Testis (tissue), 2 donors: ENCODE measurements at regions not wholly inside any gene's neighbourhood (a gene's known extent, or its start where the extent isn't known, plus 50 kb on each side); places are given as distances from the start of the nearest gene placed in this dataset.
"Not testable (repeated sequence)": the region's sequence is repeated elsewhere in the genome, so short reads cannot be mapped to it uniquely, and the experiment has no call there.

Experiments used
- DNase-seq: peaks from one replicate; pipeline ENCODE4 v3.0.0-alpha.2; 2019
- H3K27ac ChIP-seq, 2 donors: fragments of 200-600 bp; sonication (generic); one replicate each; pipeline ENCODE4 v1.5.1; 2019
- H3K27me3 ChIP-seq: fragments of 200-600 bp; sonication (generic); one replicate; pipeline ENCODE4 v1.5.1; 2019
- H3K36me3 ChIP-seq: fragments of 200-600 bp; sonication (generic); one replicate; pipeline ENCODE4 v1.5.1; 2017; ENCODE audit warnings: low read depth; ENCODE audit errors: missing control alignments
- H3K4me1 ChIP-seq: fragments of 200-600 bp; sonication (generic); one replicate; pipeline ENCODE4 v1.5.1; 2019
- H3K4me3 ChIP-seq, 2 donors: fragments of 200-600 bp; sonication (generic); one replicate each; pipeline ENCODE4 v1.5.1; 2017 to 2019
- H3K9me3 ChIP-seq: fragments of 200-600 bp; sonication (generic); one replicate; pipeline ENCODE4 v1.5.1; 2017
- POLR2A ChIP-seq: fragments of 450-650 bp; IDR thresholded peaks from one replicate; pipeline ENCODE4 v1.6.1; 2017; ENCODE audit warnings: antibody characterized with exemption, mild to moderate bottlenecking, moderate library complexity
- WGBS, 2 donors: methylation state at CpG; one replicate each; pipeline ENCODE4 v1.1.5; 2018; 5-methylcytosine and 5-hydroxymethylcytosine counted together
- intact Hi-C: fragments of 100-400 bp; cut with DNase I; formaldehyde crosslinking; loops from one replicate; pipeline ENCODE4 v1.15.1; 2023; ENCODE audit warnings: low total_unique reads
- TF ChIP-seq, protein P1 (sequence below), 3 experiments: fragments of 450-650 bp in 2 of 3; fragments of 200-600 bp in 1 of 3; sonication (generic) in 1 of 3; IDR thresholded peaks; one replicate each; pipeline ENCODE4 v1.5.1; 2016 to 2019; ENCODE audit warnings: antibody characterized with exemption in 3 of 3, mild to moderate bottlenecking in 2 of 3, moderate library complexity in 1 of 3

DNA sequence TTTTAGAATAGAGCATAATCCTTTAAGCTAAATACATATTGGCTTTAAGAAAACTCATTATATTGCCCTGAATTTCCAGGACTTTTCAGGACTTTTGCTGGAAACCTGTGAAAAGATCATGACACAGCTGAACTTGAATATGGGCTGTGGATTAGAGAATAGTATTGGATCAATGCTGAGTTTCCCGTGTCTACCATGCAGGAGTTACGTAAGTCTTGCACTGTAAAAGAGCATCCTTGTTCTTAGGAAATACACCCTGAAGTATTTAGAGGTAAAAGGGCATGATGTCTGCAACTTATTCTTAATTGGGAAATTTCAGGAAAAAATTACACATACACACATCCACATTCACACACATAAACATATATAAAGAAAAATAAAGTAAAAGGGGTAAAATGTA lies 82.1 kb downstream of the ZFP36L2 start:
- intact Hi-C loops, result no loop called here
- 83 to 86% methylated on average over 2 of the region's 2 CpGs for WGBS, 2 donors
- Histone ChIP-seq H3K36me3 (no peaks in the 10 kb centered on the region), H3K4me1 (peaks cover 6% of the 10 kb centered on the region), H3K9me3 (no peaks in the 10 kb centered on the region), H3K27ac (no peak overlapping the region), H3K4me3 (no peak overlapping the region), H3K27me3 (no peaks in the 10 kb centered on the region)
- no peak for DNase-seq
- TF ChIP-seq POLR2A, result no peak
- TF ChIP-seq, protein P1, sequence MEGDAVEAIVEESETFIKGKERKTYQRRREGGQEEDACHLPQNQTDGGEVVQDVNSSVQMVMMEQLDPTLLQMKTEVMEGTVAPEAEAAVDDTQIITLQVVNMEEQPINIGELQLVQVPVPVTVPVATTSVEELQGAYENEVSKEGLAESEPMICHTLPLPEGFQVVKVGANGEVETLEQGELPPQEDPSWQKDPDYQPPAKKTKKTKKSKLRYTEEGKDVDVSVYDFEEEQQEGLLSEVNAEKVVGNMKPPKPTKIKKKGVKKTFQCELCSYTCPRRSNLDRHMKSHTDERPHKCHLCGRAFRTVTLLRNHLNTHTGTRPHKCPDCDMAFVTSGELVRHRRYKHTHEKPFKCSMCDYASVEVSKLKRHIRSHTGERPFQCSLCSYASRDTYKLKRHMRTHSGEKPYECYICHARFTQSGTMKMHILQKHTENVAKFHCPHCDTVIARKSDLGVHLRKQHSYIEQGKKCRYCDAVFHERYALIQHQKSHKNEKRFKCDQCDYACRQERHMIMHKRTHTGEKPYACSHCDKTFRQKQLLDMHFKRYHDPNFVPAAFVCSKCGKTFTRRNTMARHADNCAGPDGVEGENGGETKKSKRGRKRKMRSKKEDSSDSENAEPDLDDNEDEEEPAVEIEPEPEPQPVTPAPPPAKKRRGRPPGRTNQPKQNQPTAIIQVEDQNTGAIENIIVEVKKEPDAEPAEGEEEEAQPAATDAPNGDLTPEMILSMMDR (IDR thresholded peaks at IDR 0.05), result no peak

GRCh38 chr2:43143756-43144155 lies 82.7 kb downstream of the ZFP36L2 start:
- intact Hi-C loops, result no loop called here

GRCh38 chr2:43142921-43143438 lies 83.4 kb downstream of the ZFP36L2 start:
- Histone ChIP-seq H3K4me3 (no peak overlapping the region), H3K27ac (no peak overlapping the region), H3K27me3 (no peaks in the 10 kb centered on the region), H3K4me1 (peaks cover 6% of the 10 kb centered on the region), H3K36me3 (no peaks in the 10 kb centered on the region), H3K9me3 (no peaks in the 10 kb centered on the region)
- DNase-seq, result no peak
- TF ChIP-seq, protein P1 (IDR thresholded peaks at IDR 0.05), result no peak
- no peak for TF ChIP-seq POLR2A
- intact Hi-C loops, result no loop called here
- 88 to 90% methylated on average over 7 of the region's 7 CpGs for WGBS, 2 donors

More at GRCh38 chr2:43143756-43144155, 82.7 kb downstream of the ZFP36L2 start:
- 84 to 98% methylated on average over 8 of the region's 8 CpGs for WGBS, 2 donors
- TF ChIP-seq, protein P1 (IDR thresholded peaks at IDR 0.05), result no peak
- TF ChIP-seq POLR2A, result no peak
- Histone ChIP-seq H3K4me3 (no peak overlapping the region), H3K27me3 (no peaks in the 10 kb centered on the region), H3K27ac (no peak overlapping the region), H3K4me1 (peaks cover 6% of the 10 kb centered on the region), H3K36me3 (no peaks in the 10 kb centered on the region), H3K9me3 (no peaks in the 10 kb centered on the region)
- DNase-seq, result no peak

GRCh38 chr2:43141636-43142151 lies 84.7 kb downstream of the ZFP36L2 start:
- H3K27ac ChIP-seq, DNase-seq, H3K27me3 ChIP-seq, H3K9me3 ChIP-seq, H3K36me3 ChIP-seq, H3K4me3 ChIP-seq, H3K4me1 ChIP-seq, intact Hi-C loops: not testable (repeated sequence)
- 90 to 97% methylated on average over 7 of the region's 7 CpGs for WGBS, 2 donors

GRCh38 chr2:43139996-43140621 lies 86.3 kb downstream of the ZFP36L2 start:
- peak; percentile 47 for DNase-seq
- Histone ChIP-seq H3K4me1 (peaks cover 6% of the 10 kb centered on the region), H3K9me3 (no peaks in the 10 kb centered on the region), H3K27me3 (no peaks in the 10 kb centered on the region), H3K36me3 (no peaks in the 10 kb centered on the region), H3K4me3 (no peak overlapping the region), H3K27ac (peak overlapping the region in 1 of 2 donors; percentile 66)
- WGBS, 2 donors, result 45 to 53% methylated on average over 11 of the region's 11 CpGs
- intact Hi-C loops, result no loop called here
- TF ChIP-seq, protein P1 (IDR thresholded peaks at IDR 0.05), result no peak
- no peak for TF ChIP-seq POLR2A
